Effector CD4-positive, alpha-beta T cell (primary cell): ENCODE measurements at regions not wholly inside any gene's neighbourhood (a gene's known extent, or its start where the extent isn't known, plus 50 kb on each side); places are given as distances from the start of the nearest gene placed in this dataset.

Experiments used
- DNase-seq: peaks from one replicate; pipeline ENCODE4 v3.0.0-alpha.2; 2020

DNA sequence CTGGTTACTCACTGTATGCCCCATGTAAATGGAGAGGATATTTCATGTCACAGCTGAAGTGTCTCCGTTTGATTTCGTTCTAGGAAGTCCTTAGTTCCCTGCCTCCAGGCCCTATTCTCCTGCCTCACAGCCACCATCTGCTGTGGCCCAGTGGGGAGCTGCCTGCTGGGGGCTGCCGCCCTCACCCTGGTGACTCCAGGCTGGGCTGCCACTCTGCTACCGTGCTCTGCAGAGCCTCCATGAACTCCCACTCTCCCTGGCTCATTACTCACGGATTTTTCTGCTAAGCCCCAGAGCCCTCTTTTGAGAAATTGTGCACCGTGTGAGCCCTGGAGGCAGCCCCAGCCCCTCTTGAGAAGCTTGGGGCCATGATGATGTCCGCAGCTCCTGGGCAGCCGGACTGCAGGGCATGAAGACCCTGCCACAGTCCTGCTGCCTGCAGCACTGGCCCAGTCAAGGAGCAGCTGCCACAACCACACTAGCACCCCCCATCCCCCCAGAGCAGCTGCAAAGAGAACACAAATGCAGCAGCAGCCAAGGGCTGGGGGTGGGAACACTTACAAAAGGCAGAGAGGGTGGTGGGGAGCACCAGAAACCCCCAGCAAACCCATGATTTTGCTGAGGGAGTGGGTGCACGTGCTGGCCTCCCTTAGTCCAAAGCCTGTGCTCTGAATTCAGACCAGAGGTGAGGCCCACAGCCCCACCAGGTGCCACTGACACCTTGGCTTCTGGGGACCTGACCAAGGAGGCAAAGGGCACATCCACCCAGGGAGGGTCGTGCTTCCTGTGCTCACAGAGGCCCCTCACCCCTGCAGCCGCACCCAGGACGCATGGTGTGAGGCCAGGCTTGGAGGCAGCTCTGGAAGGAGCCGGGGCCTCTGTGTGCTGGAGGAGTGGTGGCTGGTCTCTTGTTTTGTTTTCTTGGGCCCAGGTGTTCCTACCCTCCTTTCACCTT lies 270.2 kb upstream of the RAB6C start:
- no peak for DNase-seq

DNA sequence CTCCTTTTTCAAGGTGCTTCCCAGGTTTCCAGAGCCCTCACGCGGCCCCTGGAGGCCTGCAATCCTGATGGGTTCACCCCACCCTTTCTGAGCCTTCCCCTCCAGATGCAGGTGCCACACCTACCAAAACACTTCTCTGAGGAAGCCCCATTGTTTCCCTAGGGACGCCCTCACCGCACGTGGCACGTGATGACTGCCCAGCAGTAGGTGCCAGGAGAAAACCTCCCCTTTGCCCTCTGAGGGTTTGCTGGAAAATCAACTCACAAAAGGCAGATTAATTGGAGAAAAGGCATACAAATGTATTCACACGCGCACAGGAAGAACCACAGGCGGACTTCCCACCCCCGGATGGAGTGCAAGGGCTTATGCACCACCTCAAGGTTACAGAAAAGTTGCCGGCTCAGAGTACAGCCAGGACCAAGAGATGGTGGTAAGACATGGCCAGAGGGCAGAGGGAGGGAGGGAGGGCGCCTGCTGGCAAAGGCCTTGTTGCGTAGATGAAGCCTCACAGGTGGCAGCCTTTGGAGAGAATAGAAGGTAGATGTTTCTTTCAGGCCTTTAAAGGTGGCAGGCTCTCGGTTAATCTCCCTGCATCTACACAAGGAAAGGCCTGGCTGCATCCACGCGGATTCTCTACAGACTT lies 269.4 kb upstream of the RAB6C start:
- DNase-seq: no peak

DNA sequence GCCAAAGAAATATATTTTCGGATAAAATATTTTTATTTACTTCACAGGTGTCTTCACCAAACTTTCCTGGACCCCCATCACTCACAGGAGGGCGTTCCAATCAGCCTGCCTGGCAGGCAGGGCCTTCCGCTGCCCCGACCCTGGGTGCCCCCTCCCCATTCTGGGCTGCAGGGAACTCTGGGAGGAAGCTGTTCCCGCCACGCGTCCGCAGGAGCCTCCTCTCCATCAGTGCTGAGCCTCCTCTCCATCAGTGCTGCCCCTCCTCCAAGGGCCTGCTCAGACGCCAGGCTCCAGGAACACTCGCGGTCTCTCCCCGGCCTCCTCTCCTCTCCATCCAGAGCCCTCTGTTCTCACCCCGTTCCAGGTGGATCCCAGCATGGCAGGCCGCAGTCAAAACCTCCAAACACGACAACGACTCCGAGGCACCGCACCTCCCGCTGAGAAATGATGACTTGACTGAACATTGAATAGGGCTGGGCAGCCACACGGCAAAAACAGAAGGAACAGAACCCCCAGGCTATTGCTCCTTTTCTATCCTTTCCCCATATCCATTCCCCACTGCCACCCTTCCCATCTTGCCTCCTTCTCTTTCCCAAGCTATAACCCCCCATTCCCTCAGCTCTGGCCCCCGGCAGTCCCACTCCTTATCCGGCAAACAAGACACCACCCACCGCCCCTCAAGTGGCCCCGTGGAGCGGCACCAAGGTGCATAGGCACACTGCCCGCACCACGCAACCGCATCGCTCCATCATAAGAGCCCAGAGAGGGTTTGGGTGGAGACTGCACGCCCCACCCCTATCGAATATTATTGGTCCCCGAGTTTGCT lies 268.6 kb upstream of the RAB6C start:
- DNase-seq: no peak

DNA sequence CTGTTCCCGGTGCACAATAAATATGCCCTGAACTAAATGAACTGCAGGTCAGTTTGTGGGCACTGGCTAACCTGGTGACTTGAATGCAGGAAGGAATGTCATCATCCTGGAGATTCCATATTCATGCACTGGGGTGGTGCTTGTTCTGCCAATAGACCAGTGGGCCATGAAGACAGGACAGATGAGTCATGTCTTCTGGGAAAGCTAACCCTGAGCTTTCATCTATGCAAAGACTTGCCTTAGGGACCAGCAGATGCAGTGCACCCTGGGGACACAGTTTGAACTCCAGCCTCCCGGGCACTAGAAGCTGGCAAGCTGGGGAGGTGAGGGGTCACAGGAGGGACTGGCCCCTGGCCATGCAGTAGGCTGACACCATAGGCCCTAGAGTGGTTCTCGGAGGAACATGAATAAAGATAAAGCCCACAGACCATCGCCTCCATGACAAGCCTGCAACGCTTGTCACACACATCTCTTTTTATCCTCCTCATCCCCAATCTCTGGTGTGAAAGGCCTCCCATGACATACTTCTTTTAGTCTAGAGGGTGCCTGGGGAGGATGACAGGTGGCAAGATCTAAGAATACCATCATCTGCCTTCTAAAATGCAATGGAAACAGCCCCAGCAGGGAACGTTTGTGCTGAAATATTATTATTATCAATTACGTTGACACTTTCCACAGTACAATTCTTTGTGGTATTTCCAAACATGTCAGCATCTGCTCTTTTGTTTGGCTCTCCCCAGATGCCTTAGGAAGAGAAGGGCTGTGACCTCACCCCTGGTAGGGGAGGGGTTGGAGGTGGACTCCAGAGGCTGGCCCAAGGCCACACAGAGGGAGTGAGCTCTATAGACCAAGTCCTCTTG lies 267.4 kb upstream of the RAB6C start:
- no peak for DNase-seq

DNA sequence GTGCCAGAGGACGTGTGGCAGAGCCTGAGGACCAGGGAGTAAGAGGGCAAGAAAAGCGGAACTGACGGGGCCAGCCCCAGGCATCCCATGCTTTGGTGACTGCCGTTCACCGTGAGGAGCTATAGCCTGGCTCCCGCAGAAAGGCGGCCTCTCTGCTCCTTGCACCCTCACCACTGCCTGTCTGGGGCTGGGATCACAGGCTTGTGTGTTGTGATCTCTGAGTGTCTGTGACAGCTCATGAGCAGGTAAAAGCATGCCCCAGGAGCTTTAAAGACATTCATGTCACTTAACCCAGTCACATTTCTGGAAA lies 266.8 kb upstream of the RAB6C start:
- DNase-seq: no peak

DNA sequence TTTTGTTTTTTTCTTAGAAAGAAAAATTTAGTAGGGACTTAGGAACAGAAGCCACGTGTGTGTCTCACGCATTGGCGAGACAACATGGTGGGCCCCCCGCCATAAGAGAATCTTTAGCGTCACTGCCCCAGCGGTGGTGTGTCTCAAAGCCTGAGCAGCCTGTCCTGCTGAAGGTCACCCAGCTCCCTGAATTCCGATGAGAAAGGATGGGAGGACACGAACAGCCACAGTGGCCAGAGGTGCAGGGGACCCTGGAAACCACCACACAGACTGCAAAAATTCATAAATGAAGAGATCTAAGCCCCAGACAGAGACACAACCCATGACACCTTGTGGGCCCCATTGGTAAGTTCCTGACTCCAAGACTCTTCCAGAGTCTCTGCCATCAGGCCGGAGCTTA lies 266.1 kb upstream of the RAB6C start:
- no peak for DNase-seq

DNA sequence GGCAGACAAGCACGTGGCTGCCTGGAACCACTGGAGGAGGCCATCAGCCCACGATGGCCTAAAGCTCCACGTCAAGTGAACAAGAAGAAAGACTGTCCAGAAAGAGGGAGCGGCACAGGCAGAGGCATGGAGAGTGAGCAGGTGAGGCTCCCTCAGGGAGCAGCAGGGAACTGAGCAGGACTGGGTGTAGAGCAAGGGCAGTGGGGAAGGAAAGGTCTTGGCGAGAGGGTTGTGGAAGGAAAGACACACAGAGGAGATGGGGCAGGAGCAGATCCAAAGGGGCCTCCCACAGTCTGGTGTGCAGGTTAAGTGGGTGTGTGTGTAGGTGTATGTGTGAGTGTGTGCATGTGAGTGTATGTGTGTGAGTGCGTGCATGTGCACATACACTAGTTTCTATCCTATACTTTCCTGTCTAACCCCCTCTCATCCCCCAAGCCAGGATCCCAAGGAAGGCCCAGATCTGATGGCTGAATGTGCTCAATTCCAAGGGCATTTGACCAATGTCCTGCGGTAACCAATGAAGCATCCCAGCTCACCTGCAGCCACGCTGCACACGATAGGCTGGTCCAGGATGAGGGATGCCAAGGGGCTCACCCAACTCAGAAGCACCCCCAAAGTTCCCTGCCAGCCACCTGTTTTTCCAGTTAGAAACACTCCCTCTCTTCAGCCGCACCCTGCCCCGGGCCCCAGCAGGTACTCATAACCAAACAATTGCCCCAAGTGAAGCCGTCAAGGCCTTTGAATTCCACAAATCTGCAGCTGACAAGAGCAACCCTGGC lies 262.5 kb upstream of the RAB6C start:
- DNase-seq: no peak

DNA sequence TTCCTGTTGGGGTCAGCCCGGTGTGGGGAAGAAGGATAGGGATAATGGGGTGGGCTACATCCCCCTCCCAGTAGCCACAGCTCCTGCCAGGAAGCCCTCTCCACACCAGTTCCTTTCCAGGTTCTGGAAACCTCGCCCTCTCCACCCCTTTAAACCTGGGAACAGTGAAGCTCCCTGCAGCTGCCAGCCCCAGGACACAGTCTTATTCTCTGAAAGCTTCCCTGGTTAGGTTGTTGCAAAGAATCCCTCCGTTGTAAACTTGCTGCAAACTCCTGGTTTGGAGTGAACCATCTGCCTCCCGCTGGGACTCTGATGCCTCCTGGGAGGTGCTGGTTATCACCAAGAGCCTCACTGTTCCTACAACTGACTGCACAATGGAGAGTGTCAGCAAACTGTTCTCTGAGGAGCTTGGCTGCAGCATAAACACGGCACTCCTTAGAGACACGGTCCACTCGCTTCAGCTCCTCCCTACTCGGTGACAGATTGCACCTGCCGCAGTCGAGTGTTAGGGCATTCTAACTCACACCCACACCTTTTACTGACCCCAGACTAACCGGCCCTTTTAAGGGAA lies 261.8 kb upstream of the RAB6C start:
- no peak for DNase-seq

DNA sequence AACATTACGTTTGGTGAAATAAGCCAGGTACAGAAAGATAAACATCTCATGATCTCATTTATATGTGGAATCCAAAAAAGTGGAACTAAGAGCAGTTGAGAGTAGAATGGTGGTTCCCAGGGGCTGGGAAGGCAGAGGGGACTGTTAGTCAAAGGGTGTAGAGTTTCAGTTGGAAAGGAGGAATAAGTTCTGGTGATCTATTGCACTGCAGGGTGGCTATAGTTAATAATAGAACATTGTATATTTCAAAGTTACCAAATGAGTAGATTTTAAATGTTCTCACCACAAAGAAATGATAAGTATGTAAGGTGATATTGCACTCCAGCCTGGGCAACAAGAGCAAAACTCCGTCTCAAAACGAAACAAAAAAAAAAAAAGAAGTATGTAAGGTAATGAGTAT lies 260.1 kb upstream of the RAB6C start:
- no peak for DNase-seq

DNA sequence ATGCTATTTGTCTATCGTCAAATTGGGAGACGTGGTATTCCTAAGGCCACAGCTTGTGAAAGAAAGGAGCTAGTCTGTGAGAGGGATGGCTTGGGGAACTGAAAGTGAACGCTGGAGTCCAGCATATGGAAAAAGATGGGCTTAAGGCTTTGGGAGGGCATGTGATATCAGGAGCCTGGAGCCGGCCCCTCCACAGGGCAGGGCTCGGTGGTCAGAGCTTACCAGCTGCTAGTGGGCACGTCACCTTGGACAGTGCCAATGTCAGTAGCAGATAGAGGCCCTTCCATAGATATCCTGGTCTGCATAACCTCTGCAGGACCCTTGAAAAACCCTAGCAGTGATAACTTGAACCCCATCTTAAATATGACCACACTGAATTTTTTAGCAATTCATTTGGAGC lies 259.1 kb upstream of the RAB6C start:
- DNase-seq: no peak

DNA sequence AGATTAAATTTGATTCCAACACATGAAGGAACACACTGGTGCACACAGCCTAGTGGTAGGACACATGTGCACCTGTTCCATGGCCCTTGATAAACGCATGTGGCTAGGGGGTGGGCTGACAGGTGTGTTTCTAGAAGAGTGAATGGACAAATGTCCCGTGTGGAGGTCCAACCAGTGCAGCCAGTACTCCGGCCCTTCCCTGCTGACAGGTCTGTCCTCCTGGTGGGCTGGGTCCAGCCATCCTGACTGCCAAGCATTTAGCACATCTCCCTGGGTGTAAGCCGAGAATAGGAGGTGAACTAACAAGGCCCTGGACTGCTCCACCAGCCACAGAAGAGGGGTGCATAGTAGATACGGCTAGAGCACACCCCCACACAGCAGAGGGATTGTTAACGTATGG lies 258.7 kb upstream of the RAB6C start:
- no peak for DNase-seq

DNA sequence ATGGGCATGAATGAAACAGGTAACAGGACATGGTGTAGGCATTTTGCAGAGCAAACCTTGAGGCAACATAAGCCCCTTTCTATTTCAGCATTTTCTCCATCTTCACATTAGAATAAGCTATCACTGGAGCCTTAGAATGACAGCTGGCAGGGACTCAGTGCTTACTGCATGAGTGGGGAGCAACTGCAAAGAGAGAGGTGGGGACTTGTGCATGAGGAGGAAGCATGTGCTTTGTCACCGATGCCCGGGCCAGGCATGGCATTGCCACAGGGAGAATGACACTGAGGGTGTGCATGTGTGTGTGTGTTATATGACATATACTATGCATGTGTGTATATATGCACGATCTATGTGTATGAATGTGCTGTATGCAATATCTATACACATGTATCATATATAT lies 258.2 kb upstream of the RAB6C start:
- no peak for DNase-seq

DNA sequence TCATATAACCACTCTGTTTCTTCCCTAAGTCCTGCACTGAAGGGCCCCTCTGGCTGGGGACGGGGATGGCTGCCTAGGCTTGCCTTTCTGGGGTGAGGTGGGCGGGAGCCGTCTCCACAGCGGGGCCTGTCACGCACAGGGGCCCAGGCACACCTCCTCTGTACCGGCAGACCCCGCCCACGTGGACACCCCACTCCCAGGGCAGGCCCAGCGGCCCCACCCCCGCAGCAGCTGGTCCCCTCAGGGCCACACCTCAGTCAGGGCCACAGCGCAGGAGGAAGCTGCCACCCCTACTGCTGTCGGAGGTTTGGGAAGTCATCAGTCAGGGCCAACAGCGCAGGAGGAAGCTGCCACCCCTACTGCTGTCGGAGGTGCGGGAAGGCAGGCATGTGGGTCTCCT lies 257.6 kb upstream of the RAB6C start:
- no peak for DNase-seq

DNA sequence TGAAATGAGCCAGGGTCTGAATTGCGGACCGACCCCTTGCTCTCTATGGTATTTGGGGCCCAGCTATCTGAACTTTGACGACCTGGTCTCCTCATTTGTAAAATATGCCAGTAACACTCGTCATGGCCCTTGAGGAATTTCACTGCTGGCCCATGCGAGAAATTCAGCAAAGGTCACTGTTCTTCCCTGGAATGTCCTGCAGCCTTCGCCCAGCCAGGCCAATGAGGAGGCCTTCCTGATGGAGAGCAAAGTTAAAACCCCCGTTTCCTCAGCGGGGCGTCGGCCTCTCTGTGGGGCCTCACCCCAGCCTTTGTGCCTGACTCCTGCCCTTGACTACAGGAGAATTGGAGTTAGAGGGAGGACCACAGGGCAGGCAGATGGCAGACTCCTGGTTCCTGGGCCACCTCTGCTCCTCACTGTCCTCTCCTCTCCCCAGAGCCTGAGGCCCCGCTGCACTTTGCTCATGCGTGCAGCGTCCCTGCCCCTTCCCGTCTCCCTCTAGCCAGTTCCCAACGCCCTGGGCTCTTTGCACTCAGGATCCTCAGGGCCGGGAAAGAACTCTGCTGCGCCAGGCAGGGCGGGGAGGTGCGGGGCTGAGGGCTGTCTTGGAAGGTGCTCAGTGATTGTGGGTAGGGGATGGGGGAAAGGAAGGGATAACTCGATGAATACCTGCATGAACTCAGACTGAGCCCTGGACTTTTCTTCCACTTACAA lies 257.0 kb upstream of the RAB6C start:
- DNase-seq: no peak

DNA sequence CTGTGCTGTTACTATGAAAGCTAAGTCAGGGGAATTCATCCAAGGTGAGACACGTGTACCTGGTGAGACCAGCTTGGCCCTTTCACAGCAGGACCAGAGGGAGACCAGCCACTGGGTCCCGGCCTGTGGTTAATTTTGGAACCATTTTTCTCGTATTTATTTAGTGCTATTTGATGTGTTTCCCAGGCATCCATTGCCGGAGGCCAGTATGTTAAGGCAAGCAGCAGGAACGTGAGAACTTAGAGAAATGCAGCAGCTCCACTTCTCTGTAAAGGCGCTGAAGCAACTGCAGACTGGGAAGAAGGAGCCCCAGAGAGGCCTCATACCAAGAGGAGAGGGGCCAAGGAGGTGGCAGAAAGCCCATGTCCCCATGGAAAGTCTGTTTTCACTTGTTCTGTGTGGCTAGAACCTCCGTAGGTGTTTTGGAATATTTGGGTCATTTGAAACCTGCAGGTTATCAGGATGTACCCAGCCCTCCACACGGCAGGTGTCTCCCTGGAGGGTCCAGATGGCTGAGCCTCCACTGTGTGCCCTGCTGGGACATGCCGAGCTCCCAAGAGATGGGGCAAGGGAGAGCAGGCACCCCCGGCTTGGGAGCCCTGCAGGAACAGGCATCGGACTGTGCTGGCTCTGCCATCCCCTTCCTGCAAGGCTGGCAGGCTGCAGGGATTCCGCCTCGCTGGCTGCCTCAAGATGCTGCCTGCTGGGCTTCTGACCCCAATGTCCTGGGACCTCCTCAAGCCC lies 256.0 kb upstream of the RAB6C start:
- DNase-seq: no peak

DNA sequence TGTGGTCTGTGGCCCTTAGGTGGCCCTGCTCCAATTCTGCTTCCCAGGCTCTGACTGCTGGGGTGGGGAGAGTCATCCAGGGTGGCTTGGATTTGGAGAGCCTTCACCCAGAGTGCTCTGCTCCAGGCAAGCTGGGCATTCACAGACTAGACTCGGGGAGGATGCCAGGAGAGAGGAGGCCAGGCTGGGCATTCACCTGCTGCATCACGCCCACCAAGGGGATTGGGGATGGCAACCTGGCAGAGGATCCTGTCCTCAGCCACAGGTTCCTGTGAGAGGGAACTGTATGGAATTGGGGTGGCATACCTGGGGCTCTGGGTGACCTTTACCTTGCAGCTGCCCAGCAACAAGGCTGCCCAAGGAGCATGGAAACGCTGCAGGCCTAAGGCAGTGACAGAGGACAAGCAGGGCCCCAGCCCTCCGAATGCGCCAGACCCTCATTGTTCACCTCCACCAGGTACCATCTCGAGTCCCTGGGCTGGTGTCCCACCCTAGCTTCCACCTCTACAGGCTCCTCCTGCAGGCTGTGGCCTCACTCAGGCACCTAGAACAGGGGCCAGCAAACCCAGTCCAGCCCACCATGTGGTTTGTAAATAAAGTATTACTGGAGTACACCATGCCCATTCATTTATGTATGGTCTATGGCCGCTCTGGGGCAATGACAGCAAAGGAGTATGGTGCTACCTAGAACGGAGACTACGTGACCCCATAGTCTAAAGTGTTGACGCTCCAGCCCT lies 255.3 kb upstream of the RAB6C start:
- DNase-seq: no peak

DNA sequence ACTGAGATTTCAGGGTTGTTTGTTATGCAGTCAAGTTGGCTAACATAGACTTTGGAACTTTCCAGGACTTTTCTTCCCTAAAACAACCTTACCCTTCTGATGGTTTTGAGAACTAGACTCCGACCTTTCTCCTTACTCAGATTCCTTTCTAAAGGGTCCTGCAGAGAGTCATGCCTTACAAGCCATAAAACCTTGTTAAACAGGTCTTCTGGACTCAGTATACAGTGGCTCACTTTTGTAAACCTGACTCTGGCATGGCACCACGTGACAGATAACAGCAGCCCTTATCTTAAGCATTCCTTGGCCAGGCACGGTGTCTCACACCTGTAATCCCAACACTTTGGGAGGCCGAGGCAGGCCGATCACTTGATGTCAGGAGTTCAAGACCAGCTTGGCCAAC lies 253.2 kb upstream of the RAB6C start:
- DNase-seq: no peak

DNA sequence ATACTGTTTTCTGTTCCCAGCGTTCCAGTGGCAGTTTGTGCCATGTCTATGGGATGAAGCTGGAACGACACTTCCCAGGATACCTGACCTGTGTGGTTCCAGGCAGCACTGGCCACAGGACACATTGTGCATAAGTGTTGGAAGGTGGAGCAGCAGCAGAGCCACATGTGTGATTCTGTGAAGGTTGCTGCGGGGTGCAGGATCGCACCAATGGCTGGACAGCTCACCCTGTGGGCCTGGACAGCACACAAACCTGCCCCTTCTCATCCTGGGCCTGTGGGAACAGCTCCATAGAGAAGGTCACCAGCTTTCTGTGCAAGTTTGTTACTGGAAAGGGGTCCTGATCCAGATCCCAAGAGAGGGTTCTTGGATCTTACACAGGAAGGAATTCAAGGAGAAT lies 252.2 kb upstream of the RAB6C start:
- no peak for DNase-seq
